Activated T-helper 2 cell treated with anti-CD3 and anti-CD28 coated beads, Interferon-gamma antibody, Interleukin-2, Interleukin-4, amounts not matched to agents 10 μg/mL and 5 μg/mL and 100 μg/mL, durations not matched to agents 14 hours and 24 hours and 36 hours (primary cell): ENCODE measurements at regions not wholly inside any gene's neighbourhood (a gene's known extent, or its start where the extent isn't known, plus 50 kb on each side); places are given as distances from the start of the nearest gene placed in this dataset.
"Not testable (repeated sequence)": the region's sequence is repeated elsewhere in the genome, so short reads cannot be mapped to it uniquely, and the experiment has no call there.

Experiments
- DNase-seq: peaks from one replicate; pipeline ENCODE4 v3.0.0; 2021; ENCODE audit warnings: low spot score
- H3K27ac Mint-ChIP-seq: one replicate; pipeline ENCODE4 v1.8.0; 2021; ENCODE audit warnings: mixed read lengths
- H3K27me3 Mint-ChIP-seq: one replicate; pipeline ENCODE4 v1.8.0; 2021; ENCODE audit warnings: low read depth, mixed read lengths
- H3K36me3 Mint-ChIP-seq: one replicate; pipeline ENCODE4 v1.8.0; 2021; ENCODE audit warnings: low read depth, mixed read lengths
- H3K4me1 Mint-ChIP-seq: one replicate; pipeline ENCODE4 v1.8.0; 2021; ENCODE audit warnings: low read depth, mixed read lengths
- H3K4me3 Mint-ChIP-seq: one replicate; pipeline ENCODE4 v1.8.0; 2021; ENCODE audit warnings: low read depth, mild to moderate bottlenecking, moderate library complexity, mixed read lengths
- H3K9me3 Mint-ChIP-seq: one replicate; pipeline ENCODE4 v1.8.0; 2021; ENCODE audit warnings: mixed read lengths
- intact Hi-C: fragments of 100-400 bp; cut with micrococcal nuclease; formaldehyde crosslinking; loops from one replicate; pipeline ENCODE4 v1.15.1; 2023

DNA sequence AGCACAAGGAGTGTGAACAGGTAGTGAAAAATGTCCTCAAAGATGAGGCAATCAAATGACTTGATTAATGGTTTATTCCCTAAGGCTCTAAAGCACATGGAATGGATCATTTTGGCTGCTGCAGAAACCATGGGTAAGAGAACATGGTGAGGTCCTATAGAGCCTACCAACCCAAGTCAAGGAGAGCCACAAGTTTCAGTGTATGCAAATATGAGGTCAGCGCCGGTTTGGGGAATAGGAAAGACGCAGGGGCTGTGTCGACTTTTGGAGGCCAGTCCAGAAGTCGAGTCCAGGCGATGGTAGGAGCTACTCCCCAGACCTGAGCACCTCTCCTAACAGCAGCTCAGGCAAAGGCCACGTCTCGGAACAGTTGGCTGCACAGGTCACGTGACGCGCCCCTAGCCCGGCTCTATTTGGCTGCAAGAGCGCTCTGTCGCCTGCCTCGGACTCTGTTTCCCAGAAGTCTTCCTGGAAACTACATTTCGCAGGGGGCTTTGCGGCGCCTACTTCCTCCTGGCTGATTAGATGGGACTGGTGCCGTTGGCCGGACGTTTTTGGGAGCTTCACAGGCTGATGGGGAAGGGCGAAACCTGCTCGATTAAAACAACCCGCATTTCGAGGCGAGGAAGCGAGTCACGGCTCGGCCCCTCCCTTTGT lies 74.4 kb upstream of the CHD6 start:
- intact Hi-C loops, result loop anchor here (1.0 to 10.0 kb wide), 2 partner anchors 74 to 558 kb away; partner anchors contain the start of genes CHD6 and PLCG1
- peak overlapping the region; percentile 96 for H3K27ac Mint-ChIP-seq
- peaks cover 3% of the 10 kb centered on the region for H3K36me3 Mint-ChIP-seq
- H3K4me1 Mint-ChIP-seq, result peaks cover 16% of the 10 kb centered on the region
- H3K4me3 Mint-ChIP-seq, result peak overlapping the region; percentile 98
- H3K27me3 Mint-ChIP-seq, result peaks cover 4% of the 10 kb centered on the region
- H3K9me3 Mint-ChIP-seq, result no peaks in the 10 kb centered on the region
- peak; percentile 68 for DNase-seq

DNA sequence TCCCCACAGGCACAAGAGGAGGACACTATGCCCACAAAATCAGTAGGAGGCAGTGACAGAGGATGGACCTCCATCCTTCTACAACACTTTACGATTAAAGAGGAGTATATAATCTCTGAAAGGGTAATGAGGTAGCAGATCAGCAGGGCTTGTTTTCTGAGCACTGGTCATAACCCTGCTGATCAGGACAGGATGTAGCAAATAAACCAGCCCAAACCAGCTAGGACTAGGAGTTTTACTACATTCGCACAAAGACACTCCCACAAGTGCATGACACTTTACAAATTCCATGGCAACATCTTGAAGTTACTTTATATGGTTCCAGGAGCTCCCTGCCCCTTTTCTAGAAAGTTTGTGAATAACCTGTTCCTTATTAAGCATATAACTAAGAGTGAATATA lies 73.3 kb upstream of the CHD6 start:
- peaks cover 3% of the 10 kb centered on the region for H3K36me3 Mint-ChIP-seq
- no peak overlapping the region for H3K4me3 Mint-ChIP-seq
- no peak for DNase-seq
- H3K4me1 Mint-ChIP-seq, result peaks cover 15% of the 10 kb centered on the region
- intact Hi-C loops, result loop anchor here (10.0 kb wide), 1 partner anchor 557 kb away; the partner anchor contains the start of gene PLCG1
- H3K9me3 Mint-ChIP-seq, result no peaks in the 10 kb centered on the region
- H3K27me3 Mint-ChIP-seq, result peaks cover 9% of the 10 kb centered on the region
- H3K27ac Mint-ChIP-seq, result no peak overlapping the region

DNA sequence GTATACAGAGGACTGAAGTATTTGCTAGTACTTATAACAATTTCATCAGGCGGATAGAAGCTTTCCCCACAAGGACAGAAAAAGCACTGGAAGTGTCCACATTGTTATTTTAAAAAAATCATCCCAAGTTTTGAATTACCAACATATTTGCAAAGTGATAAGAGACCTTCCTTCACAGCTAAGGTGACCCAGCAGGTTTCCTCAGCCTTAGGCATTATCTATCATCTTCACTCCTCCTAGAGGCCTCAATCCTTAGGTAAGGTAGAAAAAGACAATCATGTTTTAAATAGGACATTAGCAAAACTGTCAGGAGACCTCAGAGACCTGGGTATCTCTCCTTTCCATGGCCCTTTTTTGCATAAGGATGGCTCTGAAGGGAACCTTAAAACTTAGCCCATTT lies 72.5 kb upstream of the CHD6 start:
- intact Hi-C loops, result loop anchor here (10.0 kb wide), 1 partner anchor 556 kb away; the partner anchor contains the start of gene PLCG1
- H3K27ac Mint-ChIP-seq, result no peak overlapping the region
- H3K4me1 Mint-ChIP-seq, result peaks cover 15% of the 10 kb centered on the region
- H3K27me3 Mint-ChIP-seq, result peaks cover 9% of the 10 kb centered on the region
- peaks cover 3% of the 10 kb centered on the region for H3K36me3 Mint-ChIP-seq
- no peak for DNase-seq
- no peaks in the 10 kb centered on the region for H3K9me3 Mint-ChIP-seq
- H3K4me3 Mint-ChIP-seq, result no peak overlapping the region

DNA sequence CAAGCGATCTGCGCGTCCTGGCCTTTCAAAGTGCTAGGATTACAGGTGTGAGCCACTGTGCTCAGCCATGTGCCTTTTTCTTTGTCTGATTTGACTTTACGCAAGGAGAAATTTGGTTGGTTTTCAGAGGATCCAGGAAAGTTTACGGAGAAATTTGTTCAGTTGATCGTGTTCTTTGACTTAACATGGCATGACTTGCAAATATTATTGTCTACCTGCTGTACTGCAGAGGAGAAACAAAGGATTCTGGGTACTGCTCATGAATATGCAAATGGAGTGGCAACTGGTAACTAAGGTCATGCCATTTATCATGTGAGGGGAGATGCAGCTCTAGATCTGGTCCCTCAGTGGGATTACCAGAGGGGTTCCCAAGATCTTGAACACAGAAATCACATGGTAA lies 68.8 kb upstream of the CHD6 start:
- Mint-ChIP-seq H3K36me3 (no peaks in the 10 kb centered on the region), H3K4me1 (no peaks in the 10 kb centered on the region), H3K27ac (no peak overlapping the region), H3K9me3 (no peaks in the 10 kb centered on the region), H3K27me3 (peaks cover 10% of the 10 kb centered on the region), H3K4me3 (no peak overlapping the region)
- no peak for DNase-seq
- intact Hi-C loops, result no loop called here

DNA sequence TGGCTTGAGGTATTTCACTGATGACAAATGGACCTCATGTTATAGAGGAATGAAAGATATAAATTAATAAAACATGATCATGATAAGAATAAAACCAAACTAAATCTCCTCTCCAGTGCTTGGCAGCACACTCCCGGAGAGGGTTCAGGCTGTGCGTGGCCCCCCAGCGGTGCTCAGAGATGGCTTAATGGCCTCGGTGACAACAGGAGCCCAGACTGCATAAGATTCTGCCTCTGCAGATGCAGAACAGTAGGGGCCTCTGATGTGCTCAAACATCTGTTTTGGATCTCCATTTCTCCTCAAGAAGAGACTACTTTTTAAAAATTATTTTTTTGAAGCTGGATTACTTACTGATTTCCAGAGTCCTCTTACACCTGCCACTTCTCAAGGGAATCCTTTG lies 67.0 kb upstream of the CHD6 start:
- H3K4me3 Mint-ChIP-seq, H3K27ac Mint-ChIP-seq, H3K27me3 Mint-ChIP-seq, H3K4me1 Mint-ChIP-seq, H3K9me3 Mint-ChIP-seq, H3K36me3 Mint-ChIP-seq, intact Hi-C loops, DNase-seq: not testable (repeated sequence)

DNA sequence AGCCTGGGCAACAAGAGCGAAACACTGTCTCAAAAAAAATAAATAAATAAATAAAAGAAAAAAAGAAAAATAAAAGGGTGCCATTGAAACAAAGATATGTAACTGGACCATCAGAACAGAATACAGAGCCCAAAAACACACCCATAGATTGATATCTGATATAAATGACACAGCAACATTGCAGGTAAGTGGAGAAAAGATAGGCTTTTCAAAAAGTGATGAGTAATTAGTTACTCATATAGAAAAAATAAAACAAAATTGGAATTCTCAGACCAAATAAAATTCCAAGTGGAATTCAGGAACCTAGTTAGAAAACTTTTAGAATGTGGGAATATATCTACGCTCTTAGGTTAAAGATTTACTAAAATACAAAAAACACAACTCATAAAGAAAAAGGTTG lies 60.6 kb upstream of the CHD6 start:
- Mint-ChIP-seq H3K4me1 (no peaks in the 10 kb centered on the region), H3K36me3 (no peaks in the 10 kb centered on the region), H3K4me3 (no peak overlapping the region), H3K27me3 (peaks cover 7% of the 10 kb centered on the region), H3K9me3 (no peaks in the 10 kb centered on the region), H3K27ac (no peak overlapping the region)
- DNase-seq, result no peak
- intact Hi-C loops, result no loop called here

DNA sequence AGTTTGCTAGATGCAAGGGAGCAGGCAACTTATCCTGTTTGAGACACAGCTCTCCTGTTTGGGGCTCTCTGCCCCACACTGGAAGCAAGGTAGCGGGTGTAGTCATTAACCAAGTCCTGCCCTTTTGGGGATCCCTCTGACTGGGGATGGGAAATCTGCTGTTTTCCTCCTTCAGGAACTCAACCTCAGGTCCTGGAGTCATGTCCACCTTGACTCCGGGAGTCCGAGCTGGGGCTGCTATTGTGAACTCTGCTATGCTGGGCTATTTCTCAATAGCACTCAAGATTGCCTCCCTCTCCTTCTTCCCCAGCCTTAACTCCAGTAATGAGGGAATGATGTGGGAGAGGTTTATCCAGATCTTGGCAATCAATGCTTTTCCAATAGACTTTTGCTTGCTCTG lies 54.1 kb upstream of the CHD6 start:
- no peak for DNase-seq
- no peak overlapping the region for H3K27ac Mint-ChIP-seq
- H3K9me3 Mint-ChIP-seq, result no peaks in the 10 kb centered on the region
- no peaks in the 10 kb centered on the region for H3K36me3 Mint-ChIP-seq
- H3K27me3 Mint-ChIP-seq, result peaks cover 19% of the 10 kb centered on the region
- H3K4me3 Mint-ChIP-seq, result no peak overlapping the region
- intact Hi-C loops, result no loop called here
- H3K4me1 Mint-ChIP-seq, result no peaks in the 10 kb centered on the region

DNA sequence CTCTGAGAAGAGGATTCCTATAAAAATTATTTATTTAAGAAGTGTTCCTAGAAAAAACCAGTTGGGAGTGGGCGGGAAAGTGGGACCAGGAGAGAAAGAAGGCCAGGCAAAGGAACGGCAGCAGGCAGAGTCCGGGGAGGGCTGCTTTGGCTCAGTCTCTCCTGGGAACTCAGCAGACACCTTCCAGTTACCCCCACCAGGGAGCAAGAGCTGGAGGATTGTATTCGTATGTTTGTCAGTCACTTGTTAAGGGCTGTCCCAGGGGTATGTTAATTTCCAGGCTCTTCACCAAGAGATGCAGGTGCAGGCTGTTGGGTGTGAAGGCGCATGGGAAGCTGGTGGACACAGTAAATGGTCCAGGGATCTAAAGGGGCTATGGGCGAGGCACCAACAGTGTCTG lies 53.0 kb upstream of the CHD6 start:
- H3K9me3 Mint-ChIP-seq, result no peaks in the 10 kb centered on the region
- no peak overlapping the region for H3K27ac Mint-ChIP-seq
- no peak for DNase-seq
- intact Hi-C loops, result no loop called here
- H3K4me3 Mint-ChIP-seq, result no peak overlapping the region
- no peaks in the 10 kb centered on the region for H3K4me1 Mint-ChIP-seq
- H3K27me3 Mint-ChIP-seq, result peaks cover 15% of the 10 kb centered on the region
- H3K36me3 Mint-ChIP-seq, result no peaks in the 10 kb centered on the region

DNA sequence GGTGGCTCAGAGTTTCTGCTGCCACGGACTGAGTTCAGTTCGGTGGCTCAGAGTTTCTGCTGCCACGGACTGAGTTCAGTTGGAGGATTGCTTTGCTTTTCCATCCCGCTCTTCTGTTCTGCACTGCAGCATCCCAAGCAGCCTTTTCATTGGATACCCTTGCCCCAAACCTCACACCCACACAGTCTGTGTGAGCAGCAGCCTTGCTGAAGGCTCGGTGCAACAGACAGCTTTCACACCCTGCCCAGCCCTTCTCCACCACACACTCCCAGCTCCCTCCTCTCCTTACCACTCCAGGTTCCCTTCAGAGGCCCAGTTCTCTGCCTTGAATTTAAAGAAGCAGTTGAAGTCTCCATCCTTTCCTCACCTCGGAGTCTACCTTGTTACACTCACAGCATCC lies 52.5 kb upstream of the CHD6 start:
- Mint-ChIP-seq H3K36me3 (no peaks in the 10 kb centered on the region), H3K9me3 (no peaks in the 10 kb centered on the region), H3K27ac (no peak overlapping the region), H3K4me3 (no peak overlapping the region), H3K27me3 (peaks cover 12% of the 10 kb centered on the region), H3K4me1 (no peaks in the 10 kb centered on the region)
- intact Hi-C loops, result no loop called here
- no peak for DNase-seq

DNA sequence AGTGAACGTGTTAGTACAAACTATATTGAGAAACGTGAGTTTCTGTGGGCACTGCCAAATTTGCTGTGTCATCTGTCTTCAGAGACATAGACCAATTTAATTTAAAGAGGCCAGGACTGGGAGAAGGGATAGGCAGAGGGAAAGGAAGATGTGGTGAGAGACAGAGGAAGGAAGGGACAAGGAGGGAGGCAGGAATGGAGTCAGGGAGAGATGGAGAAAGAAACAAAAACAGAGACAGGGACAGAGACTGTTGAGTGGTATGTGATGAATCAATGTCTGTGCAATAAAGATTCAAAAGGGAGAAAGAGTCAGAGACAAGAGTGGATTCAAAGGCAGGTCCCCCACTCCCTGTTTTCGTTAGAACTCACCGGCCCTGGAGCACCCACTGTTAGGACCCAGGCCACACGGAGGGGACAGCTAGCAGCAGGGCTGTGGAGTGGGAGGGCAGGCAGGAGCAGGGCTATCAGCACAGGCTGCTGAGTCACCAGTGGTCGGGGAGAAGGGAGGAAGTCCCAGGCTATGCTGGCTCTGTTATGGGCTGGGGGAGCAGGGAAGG lies 51.6 kb upstream of the CHD6 start:
- Mint-ChIP-seq H3K36me3 (no peaks in the 10 kb centered on the region), H3K9me3 (no peaks in the 10 kb centered on the region), H3K27me3 (peaks cover 12% of the 10 kb centered on the region), H3K4me1 (no peaks in the 10 kb centered on the region), H3K27ac (no peak overlapping the region), H3K4me3 (no peak overlapping the region)
- DNase-seq, result no peak
- intact Hi-C loops, result no loop called here

DNA sequence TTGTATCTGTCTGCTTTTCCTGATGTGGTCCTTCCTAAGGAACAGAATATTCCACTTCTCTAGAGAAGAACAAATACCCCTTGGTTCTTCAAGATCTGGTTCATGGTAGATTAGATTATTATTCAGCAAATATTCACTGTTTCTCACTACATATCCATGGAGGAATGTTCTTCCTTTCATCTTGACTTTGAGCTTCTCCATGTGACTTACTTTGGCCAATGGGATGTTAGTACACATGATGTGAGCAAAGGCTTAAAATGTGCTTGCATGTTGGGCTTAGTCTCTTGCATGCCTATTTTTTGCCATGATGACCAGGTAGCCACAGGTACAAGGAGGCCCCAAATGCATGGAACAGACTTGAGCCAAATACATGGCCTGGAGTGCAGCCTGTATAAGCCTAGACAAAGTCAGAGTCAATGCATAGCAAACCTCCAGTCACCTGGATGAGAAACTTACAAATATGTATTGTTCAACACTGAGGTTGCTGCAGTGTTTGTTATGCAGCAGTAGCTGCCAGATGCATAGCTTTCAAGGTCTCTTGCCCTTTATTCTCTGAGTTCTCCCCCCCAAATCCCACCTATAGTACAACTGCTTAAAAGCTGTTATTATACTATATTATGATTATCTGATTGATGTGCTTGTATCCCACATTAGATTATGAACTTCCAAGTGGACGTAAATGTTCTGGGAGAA lies 50.0 kb upstream of the CHD6 start:
- peaks cover 12% of the 10 kb centered on the region for H3K27me3 Mint-ChIP-seq

More for the DNA sequence above, 50.0 kb upstream of the CHD6 start:
- H3K27ac Mint-ChIP-seq, result no peak overlapping the region
- no peak overlapping the region for H3K4me3 Mint-ChIP-seq
- no peaks in the 10 kb centered on the region for H3K4me1 Mint-ChIP-seq
- H3K36me3 Mint-ChIP-seq, result no peaks in the 10 kb centered on the region
- H3K9me3 Mint-ChIP-seq, result no peaks in the 10 kb centered on the region
- intact Hi-C loops, result no loop called here
- DNase-seq, result no peak
